Skin epidermis (tissue), 12 donors: ENCODE measurements at regions not wholly inside any gene's neighbourhood (a gene's known extent, or its start where the extent isn't known, plus 50 kb on each side); places are given as distances from the start of the nearest gene placed in this dataset.

Experiments
- H3K27ac ChIP-seq, 21 experiments: fragments of 200-600 bp; sonication (generic) in 11 of 21; one replicate each; pipeline ENCODE4 v1.5.0; 2020; ENCODE audit warnings: mild to moderate bottlenecking in 3 of 21, inconsistent platforms in 2 of 21, moderate library complexity in 2 of 21
- H3K4me3 ChIP-seq, 7 experiments: fragments of 200-600 bp; sonication (generic) in 2 of 7; one replicate each; pipeline ENCODE4 v1.5.0; 2020; ENCODE audit warnings: inconsistent platforms in 2 of 7, mild to moderate bottlenecking in 2 of 7, moderate library complexity in 1 of 7

GRCh38 chr18:78856569-78857313 is 122.9 kb upstream of the SALL3 start:
- H3K27ac ChIP-seq, result no peak overlapping the region
- no peak overlapping the region for H3K4me3 ChIP-seq

GRCh38 chr18:78857314-78858150 is 122.1 kb upstream of the SALL3 start:
- no peak overlapping the region for H3K27ac ChIP-seq

GRCh38 chr18:78859686-78860085 is 119.9 kb upstream of the SALL3 start:
- Histone ChIP-seq H3K4me3 (no peak overlapping the region), H3K27ac (no peak overlapping the region)

More at GRCh38 chr18:78857314-78858150, 122.1 kb upstream of the SALL3 start:
- H3K4me3 ChIP-seq, result no peak overlapping the region

GRCh38 chr18:78860117-78860516 is 119.5 kb upstream of the SALL3 start:
- Histone ChIP-seq H3K27ac (no peak overlapping the region), H3K4me3 (no peak overlapping the region)

- Histone ChIP-seq H3K27ac (no peak overlapping the region), H3K4me3 (no peak overlapping the region)
Observed at GRCh38 chr18:78861116-78861515, 118.5 kb upstream of the SALL3 start.

GRCh38 chr18:78861706-78862105 is 117.9 kb upstream of the SALL3 start:
- Histone ChIP-seq H3K27ac (no peak overlapping the region), H3K4me3 (no peak overlapping the region)

- Histone ChIP-seq H3K27ac (no peak overlapping the region), H3K4me3 (no peak overlapping the region)
Observed at GRCh38 chr18:78862395-78862794, 117.2 kb upstream of the SALL3 start.

- H3K4me3 ChIP-seq, result no peak overlapping the region
- no peak overlapping the region for H3K27ac ChIP-seq
Observed at GRCh38 chr18:78865056-78865598, 114.5 kb upstream of the SALL3 start.

GRCh38 chr18:78865771-78866310 is 113.8 kb upstream of the SALL3 start:
- H3K27ac ChIP-seq, result no peak overlapping the region
- H3K4me3 ChIP-seq, result no peak overlapping the region

- Histone ChIP-seq H3K4me3 (no peak overlapping the region), H3K27ac (no peak overlapping the region)
Observed at GRCh38 chr18:78867131-78867530, 112.5 kb upstream of the SALL3 start.

- no peak overlapping the region for H3K27ac ChIP-seq
- H3K4me3 ChIP-seq, result no peak overlapping the region
Observed at GRCh38 chr18:78868330-78869316, 111.0 kb upstream of the SALL3 start.

GRCh38 chr18:78871618-78872017 is 108.0 kb upstream of the SALL3 start:
- Histone ChIP-seq H3K4me3 (no peak overlapping the region), H3K27ac (no peak overlapping the region)

GRCh38 chr18:78873926-78874500 is 105.6 kb upstream of the SALL3 start:
- H3K4me3 ChIP-seq, result no peak overlapping the region
- H3K27ac ChIP-seq, result no peak overlapping the region

- H3K4me3 ChIP-seq, result no peak overlapping the region
- H3K27ac ChIP-seq, result no peak overlapping the region
Observed at GRCh38 chr18:78875016-78875777, 104.4 kb upstream of the SALL3 start.

- Histone ChIP-seq H3K4me3 (no peak overlapping the region), H3K27ac (no peak overlapping the region)
Observed at GRCh38 chr18:78875778-78876650, 103.6 kb upstream of the SALL3 start.

GRCh38 chr18:78876868-78877267 is 102.8 kb upstream of the SALL3 start:
- H3K4me3 ChIP-seq, result no peak overlapping the region
- no peak overlapping the region for H3K27ac ChIP-seq

- no peak overlapping the region for H3K4me3 ChIP-seq
- no peak overlapping the region for H3K27ac ChIP-seq
Observed at GRCh38 chr18:78878335-78878734, 101.3 kb upstream of the SALL3 start.
